HG02610 (cell line): ENCODE measurements at regions not wholly inside any gene's neighbourhood (a gene's known extent, or its start where the extent isn't known, plus 50 kb on each side); places are given as distances from the start of the nearest gene placed in this dataset.
"Not testable (repeated sequence)": the region's sequence is repeated elsewhere in the genome, so short reads cannot be mapped to it uniquely, and the experiment has no call there.

Source experiments
- ATAC-seq: cut with Tn5 transposase; IDR thresholded peaks from one replicate; pipeline ENCODE4 v1.9.1; 2021; ENCODE audit warnings: mild to moderate bottlenecking, moderate library complexity; ENCODE audit not compliant: unreplicated experiment

GRCh38 chr2:87687550-87688270 lies 60.2 kb upstream of the PLGLB2 start:
- not testable (repeated sequence) for ATAC-seq

GRCh38 chr2:87691899-87692592 lies 55.8 kb upstream of the PLGLB2 start:
- ATAC-seq, result not testable (repeated sequence)

- ATAC-seq, result not testable (repeated sequence)
Measured at GRCh38 chr2:87692914-87693313, 55.0 kb upstream of the PLGLB2 start.

DNA sequence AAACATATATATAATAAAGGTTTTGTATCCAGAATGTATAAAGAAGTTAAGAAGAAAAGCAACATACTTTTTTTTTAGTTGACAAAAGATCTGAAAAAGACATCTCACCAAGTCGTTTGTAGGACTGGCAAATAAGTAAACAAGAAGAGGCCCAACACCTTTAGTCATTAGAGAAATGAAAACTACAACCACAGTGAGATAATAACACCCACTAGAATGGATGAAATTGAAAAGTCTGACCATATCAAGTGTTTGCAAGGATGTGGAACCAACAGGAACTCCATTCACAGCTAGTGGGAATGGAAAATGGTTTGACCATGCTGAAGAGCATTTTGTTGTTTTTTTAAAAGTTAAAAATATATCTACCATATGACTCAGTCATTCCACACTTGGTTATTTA lies 54.0 kb upstream of the PLGLB2 start:
- ATAC-seq, result not testable (repeated sequence)

DNA sequence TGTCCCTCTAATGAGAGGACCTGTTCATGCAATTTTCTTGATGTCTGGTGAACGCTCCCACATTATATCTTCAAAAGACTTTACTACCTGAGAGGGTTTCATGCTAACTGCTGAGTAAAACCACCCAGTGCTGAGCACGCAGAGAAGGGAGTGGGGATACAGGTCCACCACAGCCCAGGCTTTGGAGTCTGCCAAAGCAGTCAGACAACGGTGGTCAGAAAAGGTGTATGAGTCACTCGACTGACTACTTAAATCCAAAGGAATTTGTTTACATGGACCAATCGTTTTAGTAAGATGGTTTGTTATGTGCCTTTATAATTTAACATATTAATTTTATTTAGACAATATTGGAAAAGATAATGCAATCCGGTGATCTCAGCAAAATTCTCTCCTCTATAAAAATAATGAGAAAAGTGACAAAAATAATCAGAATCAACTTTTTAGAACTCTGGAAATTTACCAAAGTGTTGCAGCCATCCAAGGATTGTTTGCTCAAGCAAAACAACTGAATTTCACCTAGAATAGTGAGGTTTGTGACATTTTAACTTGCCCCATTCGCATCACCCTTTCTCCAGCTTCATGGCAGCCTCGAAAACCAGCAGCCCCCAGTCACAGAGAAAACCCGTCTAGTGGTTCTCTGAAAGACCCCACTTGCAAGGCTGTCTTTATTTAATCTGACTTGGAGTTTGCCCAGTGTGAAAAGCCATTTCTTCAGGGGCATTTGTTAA lies 52.1 kb upstream of the PLGLB2 start:
- not testable (repeated sequence) for ATAC-seq
